ENCODE measurements at regions not wholly inside any gene's neighbourhood (a gene's known extent, or its start where the extent isn't known, plus 50 kb on each side); places are given as distances from the start of the nearest gene placed in this dataset.

DNA sequence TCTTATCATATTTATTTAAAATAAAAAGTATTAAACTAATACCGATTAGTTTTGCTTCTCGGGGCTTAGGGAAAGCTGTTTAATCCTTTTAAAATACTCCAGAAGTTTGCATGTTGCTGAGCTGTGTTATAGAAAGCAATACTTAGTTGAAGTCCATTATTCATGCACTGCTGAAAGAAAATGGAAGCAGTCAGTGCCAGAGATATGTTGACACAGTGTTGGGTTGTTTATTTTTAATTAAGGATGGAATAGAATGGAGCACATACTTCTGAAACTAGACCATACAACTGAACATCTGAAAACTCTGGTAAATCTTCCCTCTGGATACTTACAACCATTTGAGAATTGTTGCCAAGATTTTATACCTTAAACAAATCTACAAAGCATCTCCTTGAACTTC is 282.7 kb upstream of the CCDC179 start:
- DNase-seq (ENCODE audit: low read depth), result peak; percentile 6

DNA sequence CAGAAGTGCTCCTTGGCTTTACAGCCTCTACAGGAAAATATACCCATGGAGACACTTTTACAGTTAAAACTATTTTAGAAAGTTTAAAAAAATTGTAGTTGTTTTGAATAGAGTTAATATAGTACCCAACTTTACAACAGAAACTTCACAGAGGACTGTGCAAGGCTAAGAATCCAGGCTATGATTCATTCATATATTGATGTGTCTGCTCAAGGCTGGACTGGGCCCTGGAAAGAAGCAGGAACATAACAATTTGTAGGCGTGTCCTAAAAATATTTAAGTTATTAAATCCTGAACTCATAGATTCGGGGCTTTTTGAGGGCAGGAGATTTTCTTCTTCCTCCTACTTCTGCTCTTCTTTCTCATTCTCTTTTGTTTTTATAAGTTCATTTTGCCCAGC is 291.5 kb upstream of the CCDC179 start:
- peak; percentile 1 for DNase-seq (ENCODE audit: low read depth)

DNA sequence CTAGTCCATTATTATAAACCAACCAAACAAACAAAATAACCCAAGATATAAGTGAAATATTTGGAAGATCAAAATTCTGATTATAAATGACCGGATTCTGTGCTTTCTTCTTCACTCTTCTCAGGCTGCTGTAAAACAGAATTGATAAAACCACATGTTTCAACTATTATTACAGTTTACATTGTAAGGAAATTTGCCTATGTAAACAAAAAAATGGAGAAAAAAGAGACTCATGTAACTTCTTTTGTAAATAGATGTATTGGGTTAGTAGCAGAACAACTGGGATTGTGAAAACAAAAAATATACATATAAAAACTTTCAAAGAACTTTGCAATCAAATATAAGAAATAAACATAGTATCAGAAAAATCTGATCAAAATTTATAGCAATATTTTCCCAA is 295.2 kb upstream of the CCDC179 start:
- no peak for DNase-seq (ENCODE audit: low read depth)

DNA sequence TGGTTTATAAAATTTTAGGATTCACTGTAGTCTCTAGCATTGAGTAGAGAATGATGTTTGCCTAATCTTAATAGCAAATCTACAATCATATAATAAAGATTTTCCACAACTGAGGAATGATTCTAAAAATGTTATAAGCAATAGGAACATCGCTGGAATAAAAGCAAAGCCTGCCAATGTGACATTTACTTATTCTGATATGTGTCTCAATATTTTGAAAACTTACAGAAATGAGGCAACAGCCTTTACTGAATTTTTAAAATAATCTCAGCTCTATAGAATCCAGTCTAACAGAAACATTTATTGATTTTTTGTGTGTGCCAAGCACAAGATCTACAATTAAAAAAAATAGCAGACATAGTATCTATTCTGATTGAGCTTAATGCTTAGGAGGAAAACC is 303.7 kb upstream of the CCDC179 start:
- DNase-seq (ENCODE audit: low read depth), result no peak

DNA sequence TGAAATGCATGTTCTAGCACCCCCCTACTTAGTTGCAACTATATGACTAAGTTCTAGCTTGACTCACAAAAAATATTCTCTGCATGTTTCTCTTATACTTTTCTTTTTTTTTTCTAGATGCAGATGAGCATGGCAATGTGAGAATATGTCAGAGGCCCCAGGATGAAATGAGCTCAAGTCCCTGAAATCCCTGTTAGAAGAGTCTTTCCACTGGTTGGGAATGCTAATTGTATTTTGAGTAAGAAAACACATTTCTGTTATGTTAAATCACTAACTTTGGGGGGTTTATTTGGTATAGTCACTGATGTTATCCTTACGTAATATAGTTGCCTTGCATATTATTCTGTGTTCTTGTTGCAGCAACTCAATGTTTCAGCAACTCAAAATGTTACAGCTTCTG is 306.1 kb upstream of the CCDC179 start:
- no peak for DNase-seq (ENCODE audit: low read depth)

DNA sequence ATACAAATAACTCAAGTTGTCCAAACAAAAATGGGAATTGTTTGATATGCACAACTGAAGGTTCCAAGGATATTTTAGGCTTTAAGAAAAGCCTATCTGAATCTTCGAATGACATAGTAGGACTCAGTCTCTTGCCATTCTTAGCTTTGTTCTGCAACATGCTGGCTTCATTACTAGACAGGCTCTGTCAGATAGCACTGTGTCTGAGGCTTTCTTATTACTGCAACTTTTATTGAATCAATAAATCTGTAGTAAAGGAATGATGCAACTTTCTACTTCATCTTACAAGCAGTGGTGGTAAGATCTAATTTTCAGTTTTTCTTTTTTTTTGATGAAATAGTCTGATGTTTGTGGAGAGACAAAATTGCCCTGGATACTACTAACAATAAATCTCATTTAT is 319.3 kb upstream of the CCDC179 start:
- DNase-seq (ENCODE audit: low read depth), result no peak

DNA sequence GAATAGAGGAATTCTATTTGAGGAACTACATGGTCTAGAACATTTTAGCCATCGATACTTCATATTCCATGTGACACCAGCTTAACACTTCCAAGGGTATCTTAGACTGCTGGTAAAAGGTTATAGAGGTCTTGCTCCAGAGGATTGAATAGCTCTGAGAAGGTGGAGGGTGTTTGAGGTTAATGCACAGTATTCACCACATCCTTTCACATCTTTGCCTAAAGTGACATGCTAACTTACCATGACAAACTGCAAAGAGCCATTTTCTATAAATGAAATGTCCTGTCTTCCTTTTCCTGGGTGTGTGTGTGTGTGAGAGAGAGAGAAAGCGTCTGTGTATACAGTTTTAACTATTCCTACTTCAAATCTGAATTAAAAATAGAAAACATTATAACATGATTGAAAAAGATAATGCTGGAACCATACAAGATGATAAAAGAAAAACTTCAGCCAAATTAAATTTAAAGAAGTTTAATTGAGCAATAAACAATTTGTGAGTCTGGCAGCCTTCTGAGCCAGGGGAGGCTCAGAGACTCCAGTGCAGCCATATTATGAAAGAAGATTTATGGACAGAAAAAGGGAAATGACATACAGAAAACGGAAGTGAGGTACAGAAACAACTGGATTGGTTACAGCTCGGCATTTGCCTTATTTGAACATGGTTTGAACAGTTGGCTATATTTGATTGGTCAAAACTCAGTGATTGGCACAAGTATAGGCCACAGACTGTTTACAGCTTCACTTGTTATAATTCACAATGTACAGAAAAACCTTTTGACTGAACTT is 320.9 kb upstream of the CCDC179 start:
- no peak for DNase-seq (ENCODE audit: low read depth)

DNA sequence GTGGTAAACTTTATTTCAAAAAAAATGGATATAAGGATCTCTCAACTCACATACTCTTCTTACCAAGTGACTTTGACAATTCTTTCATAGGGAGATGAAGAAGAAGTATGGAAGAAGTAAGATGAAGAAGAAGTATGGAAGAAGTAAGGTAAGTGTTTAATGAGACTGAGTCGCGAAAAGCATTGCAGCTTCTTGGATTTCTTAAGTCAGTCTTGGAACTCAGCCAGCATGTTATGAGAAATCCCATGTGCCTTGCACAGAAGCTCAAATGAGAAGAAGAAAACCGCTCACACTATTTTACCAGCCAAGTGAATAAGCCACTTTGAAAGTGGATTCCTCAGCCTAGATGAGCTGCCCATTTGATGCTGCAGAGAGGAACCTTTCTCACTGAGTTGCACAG is 332.0 kb upstream of the CCDC179 start:
- DNase-seq (ENCODE audit: low read depth), result peak; percentile 23

DNA sequence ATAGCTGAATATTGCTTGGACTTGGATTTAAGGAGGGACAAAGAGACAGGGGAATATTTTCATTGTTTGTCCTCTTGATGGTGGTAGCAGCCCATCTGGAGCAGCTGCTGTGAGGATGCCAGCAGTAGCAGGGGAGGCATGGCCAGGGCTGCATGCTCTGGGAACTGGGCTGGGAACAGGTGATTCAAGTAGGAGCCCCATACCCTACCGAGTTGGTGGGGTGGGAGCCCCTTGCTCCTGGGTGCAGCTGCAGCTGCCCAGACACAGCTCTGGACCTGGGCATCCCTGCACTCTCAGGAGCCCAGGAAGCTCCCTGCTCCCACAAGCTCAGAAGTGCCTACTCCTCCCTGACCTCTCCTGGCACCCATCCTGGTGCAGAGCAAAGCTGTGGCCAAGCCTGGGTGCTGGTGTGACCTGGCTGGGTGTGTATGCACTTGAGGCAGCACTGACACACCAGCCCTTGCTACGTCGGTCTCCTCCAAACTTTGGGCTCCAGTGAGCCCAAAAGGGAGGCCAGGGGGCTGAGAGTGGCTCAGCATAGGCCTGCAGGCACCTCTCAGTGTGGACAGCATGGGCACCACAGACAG is 341.8 kb upstream of the CCDC179 start:
- peak; percentile 59 for DNase-seq (ENCODE audit: low read depth)

DNA sequence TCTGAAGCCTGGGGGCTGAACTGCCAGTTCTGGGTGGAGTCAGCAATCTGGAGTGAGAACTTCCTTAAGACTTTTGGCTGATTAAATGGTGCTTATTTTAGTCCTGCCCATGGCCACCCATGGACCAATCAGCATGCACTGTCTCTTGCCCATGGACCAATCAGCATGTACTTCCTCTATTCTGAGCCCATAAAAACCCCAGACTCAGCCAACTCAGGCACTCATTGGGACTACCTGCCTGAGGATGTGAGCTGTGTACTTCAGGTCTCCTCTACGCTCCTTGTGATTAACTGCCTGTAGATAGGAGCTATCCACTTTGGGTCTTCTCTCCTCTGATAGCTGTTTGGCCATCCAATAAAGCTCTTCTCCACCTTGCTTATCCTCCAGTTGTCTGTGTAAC is 342.3 kb upstream of the CCDC179 start:
- peak; percentile 16 for DNase-seq (ENCODE audit: low read depth)

DNA sequence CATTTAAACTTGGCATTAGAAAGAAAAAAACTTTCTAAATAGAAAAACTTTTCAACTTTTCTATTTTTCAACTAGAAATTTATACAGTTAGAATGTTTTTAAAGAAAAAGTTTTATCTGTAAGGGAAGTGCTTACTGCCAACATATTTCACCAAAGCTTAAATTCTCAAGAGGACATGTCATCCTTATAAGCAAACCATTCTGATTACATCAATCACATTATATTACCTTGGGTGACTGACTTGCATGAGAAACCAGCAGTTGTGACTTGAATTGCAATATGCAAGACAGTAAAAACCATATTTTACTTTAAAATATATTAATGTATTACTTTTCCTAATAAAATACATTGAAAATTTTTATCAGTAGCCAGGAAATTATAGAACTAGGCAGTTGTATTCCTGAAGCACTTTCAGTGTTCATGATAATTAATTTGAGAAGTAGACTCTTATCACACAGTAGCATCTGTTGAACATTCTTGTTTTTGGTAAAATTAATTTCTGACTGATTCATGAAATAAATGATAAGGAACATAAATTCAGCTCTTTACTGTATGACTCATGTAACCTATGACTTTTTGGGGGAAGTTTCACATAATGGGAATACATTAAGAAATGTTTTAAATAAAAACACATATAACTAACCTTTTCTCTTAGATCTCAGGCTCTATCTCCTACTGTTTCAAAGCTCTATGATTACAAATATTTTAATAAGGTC is 345.0 kb upstream of the CCDC179 start:
- peak; percentile 67 for DNase-seq (ENCODE audit: low read depth)

DNA sequence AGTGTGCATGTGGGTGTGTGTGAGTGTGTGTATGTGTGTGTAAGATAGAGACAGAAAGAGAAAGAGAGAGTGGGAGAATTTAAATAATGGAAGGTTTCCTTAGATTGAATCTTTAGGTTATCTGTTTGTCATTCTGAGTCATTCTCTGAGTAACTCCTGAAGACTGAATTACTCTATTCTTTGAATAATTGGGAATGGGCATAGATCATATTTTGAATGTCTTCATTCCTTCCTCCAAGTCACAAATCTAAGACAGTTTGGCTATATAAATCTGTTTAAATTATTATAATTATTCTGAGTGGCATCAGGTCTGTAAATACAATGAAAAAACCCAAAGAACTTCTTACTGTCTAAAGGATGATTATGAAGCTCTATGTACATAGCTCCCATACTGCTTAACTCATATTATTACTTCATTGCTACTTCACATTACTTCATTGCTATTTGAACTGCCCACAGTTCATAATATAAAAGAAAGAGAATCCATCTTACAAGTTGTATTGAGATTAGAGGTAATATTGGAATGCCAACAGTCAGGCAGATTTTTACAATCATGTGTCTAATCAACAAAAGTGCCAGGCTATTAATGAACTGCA is 346.6 kb upstream of the CCDC179 start:
- peak; percentile 9 for DNase-seq (ENCODE audit: low read depth)

DNA sequence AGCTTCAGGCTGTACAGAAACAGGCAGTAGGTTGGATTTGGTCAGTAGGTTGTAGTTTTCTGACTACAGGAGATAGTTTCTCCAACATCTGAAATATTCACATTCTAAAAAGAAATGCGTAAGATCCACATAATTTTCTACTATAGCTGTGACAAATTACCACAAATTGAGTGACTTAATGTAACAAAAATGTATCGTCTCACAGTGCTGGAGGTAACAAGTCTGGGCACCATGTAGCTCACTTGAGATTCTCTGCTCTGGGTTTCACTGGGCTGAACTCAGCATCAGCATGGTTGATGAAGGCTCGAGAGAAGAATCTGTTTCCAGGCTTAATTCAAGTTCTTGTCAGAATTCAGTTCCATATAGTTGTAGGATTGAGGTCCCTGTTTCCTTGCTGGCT is 350.9 kb upstream of the CCDC179 start:
- peak; percentile 55 for DNase-seq (ENCODE audit: low read depth)

DNA sequence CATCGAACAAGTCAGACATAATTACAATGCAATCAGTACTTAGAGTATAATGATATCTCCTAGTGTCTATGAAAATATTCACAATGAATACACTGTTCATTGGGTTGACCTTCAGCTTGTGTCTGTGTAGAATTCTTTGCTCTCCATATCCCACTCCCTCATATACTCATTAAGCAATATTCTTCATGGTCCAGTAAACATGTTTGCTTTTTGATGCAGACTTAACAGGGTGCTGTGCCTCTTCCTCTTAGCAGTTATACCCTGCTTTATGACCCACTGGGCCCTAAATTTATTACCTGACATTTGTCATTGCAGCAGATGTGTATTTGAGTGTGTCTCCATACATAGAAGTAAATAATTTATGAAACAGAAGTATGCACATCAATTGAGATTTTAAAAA is 352.5 kb upstream of the CCDC179 start:
- no peak for DNase-seq (ENCODE audit: low read depth)

DNA sequence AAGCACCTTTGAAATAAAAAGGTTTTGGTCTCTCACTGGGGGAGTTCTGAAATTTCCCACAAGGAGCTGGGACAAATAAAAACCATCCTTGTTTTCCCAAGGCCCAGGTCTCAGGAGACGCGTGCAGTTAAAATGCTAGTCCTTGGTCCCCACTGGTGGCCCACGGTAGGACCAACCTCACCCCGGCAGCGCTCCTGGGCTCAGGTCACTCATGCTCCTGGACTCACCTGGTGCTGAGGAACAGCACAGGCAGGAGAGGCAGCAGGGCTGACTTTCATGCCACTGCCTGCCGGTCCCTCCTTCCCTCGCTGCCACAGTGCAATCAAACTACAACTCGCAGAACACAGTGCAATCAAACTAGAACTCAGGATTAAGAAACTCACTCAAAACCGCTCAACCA is 356.8 kb upstream of the CCDC179 start:
- DNase-seq (ENCODE audit: low read depth), result no peak

DNA sequence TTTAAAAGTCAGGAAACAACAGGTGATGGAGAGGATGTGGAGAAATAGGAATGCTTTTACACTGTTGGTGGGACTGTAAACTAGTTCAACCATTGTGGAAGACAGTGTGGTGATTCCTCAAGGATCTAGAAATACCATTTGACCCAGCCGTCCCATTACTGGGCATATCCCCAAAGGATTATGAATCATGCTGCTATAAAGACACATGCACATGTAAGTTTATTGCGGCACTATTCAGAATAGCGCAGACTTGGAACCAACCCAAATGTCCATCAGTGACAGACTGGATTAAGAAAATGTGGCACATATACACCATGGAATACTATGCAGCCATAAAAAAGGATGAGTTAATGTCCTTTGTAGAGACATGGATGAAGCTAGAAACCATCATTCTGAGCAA is 359.8 kb upstream of the CCDC179 start:
- DNase-seq (ENCODE audit: low read depth), result peak; percentile 56

DNA sequence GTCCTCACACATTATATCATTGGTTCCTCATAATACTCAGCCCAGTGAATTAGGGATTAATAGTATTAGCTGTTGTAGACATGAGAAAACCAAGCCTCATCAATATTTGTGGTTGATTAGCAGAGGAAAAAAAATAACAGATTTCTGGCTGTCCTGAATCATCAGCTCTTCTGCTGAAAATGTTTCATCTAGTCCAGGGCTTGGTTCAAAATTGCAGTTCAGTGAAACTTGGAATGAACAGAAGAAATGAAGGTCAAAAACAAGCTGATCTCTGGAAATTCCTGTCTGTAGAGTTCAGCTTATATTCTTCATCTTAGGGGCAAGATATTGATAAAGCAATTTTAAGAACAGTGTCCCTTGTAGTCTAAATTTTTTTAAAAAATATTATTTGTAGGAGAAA is 361.1 kb upstream of the CCDC179 start:
- DNase-seq (ENCODE audit: low read depth), result no peak

DNA sequence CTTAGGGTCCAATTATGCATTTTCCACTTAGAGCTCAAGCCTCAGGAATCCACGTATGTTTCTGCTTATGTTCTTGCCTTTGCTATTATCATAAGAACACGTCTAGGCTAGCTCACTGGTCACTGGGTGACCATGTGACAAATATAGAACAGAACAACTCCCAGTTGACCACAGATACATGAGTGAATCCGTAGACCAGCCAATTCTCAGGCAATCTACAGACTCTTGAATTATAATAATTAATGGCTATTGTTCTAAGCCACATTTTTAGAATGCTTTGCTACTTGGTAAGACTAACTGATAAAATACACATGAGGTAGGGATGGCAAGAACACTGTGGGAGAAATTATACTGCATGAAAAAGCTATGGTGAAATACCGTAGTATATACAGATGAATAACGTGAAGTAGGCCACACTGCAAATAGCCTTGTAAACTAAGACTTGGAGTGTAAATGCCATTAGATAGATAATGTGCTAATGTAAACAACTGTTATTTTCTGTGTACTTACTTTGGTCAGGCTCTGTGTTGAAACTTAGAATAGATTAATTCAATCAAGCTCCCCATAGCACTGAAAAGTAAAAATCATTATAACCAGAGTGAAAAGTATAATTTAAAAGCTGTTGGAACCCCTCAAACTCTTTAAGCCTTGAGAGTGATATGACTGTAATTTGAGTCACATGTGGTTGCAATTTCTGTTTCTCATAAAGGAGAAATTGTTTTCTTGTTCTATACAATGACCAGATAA is 366.2 kb upstream of the CCDC179 start:
- peak; percentile 35 for DNase-seq (ENCODE audit: low read depth)

DNA sequence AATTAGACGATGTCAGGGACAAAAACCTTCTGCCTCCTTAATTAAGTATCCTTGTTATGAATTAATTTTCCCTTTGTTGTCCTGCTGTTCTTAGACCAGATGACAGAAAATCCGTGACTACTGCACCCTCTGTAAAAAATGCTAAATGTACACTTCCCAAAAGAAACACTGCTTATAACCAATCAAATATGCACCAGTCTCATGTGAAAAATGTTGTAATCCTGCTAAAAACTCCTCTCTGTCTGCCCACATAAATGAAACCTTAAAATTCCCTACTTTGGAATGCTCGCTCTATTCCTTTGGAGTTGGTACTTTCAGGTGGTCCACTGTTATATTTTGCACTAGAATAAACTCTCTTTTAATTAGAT is 366.8 kb upstream of the CCDC179 start:
- no peak for DNase-seq (ENCODE audit: low read depth)

DNA sequence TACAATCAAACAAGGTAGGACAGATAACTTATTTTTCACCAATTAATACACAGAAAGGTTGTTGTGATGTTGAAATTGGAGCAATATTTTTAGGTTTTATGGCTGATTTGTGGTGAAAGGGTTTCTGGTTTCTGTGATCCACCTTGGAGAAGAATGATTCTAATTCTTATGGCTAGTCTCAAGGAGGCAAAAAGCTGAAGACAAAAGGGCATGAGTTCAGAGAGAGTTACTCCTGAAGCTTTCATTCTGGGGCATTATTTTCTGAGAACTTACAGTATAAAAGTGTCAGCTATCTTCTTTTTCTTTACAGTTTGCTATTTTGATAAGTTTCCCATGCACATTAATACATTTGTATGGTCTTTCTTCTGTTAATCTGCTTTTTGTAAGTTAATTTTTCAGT is 372.4 kb upstream of the CCDC179 start:
- DNase-seq (ENCODE audit: low read depth), result no peak

DNA sequence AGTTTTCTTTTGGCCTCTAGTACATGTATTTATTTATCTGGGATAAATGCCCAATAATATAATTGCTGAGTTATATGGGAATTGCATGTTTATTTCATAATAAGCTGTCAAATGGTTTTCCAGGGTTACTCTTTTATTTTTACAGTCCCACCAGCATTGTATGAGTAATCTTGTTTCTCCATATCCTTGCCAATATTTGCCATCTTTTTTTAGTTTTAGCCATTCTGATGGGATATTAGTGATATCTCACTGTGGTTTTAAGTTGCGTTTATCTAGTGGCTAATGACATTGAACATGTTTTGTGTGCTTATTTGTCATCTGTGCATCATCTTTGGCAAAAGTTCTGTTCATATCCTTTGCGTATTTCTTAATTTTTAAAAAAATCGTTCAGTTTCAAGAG is 372.8 kb upstream of the CCDC179 start:
- DNase-seq (ENCODE audit: low read depth), result peak; percentile 79

Data from M059J (cell line).